ENCODE measurements at regions not wholly inside any gene's neighbourhood (a gene's known extent, or its start where the extent isn't known, plus 50 kb on each side); places are given as distances from the start of the nearest gene placed in this dataset.

DNA sequence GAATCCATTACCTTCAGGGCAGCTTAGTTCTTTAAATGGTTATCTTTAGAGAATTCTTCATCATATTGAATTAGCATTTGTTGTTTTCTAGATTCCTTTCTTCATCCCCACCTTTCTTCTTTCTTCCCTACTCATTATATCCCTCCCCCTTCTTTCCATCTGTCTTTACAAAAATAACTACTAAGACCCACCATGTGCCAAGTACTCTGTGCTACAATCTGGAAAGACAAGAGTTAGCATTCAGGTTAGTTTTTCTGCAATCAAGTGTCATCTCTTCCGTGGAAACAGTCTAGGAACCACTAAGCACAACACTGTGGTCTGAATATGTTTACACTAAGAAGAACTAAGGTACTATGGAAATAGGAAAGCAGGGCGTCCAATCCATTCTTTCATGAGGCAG, 897.4 kb upstream of the TENM4 start:
- H3K18ac ChIP-seq (ENCODE audit: low read depth, low read length): no peak overlapping the region
- H4K91ac ChIP-seq (ENCODE audit: insufficient read depth, low read depth, low read length): no peak overlapping the region
- no peak overlapping the region for H3K23ac ChIP-seq (ENCODE audit: low read depth, low read length)
- H3K9me1 ChIP-seq (ENCODE audit: insufficient read depth, low read length): no peaks in the 10 kb centered on the region
- dilution Hi-C loops (cut with HindIII; ENCODE audit: low sequenced_read_pairs, unreplicated experiment) (no loop called here), intact Hi-C loops (cut with micrococcal nuclease) (no loop called here), in situ Hi-C loops (cut with MboI; ENCODE audit: low sequenced_read_pairs) (no loop called here)
- TF ChIP-seq FOS (IDR thresholded peaks at IDR 0.05; ENCODE audit: low read depth, low read length) (no peak), RCOR1 (IDR thresholded peaks at IDR 0.05; ENCODE audit: insufficient replicate concordance, low read length) (no peak), RAD21 (IDR thresholded peaks at IDR 0.05; ENCODE audit: low read length) (no peak), RFX5 (IDR thresholded peaks at IDR 0.05; ENCODE audit: low read depth, low read length) (no peak), SMC3 (IDR thresholded peaks at IDR 0.05; ENCODE audit: low read depth, low read length) (no peak), MXI1 (IDR thresholded peaks at IDR 0.05; ENCODE audit: borderline replicate concordance, low read depth, low read length) (no peak), CHD1 (IDR thresholded peaks at IDR 0.05; ENCODE audit: low read depth, low read length) (no peak), NFE2L2 (IDR thresholded peaks at IDR 0.05; ENCODE audit: low read depth, low read length) (no peak), MAFK (IDR thresholded peaks at IDR 0.05; ENCODE audit: low read depth, low read length) (no peak), MAZ (IDR thresholded peaks at IDR 0.05; ENCODE audit: borderline replicate concordance, low read depth, low read length) (no peak)
- TF ChIP-seq, protein P1, sequence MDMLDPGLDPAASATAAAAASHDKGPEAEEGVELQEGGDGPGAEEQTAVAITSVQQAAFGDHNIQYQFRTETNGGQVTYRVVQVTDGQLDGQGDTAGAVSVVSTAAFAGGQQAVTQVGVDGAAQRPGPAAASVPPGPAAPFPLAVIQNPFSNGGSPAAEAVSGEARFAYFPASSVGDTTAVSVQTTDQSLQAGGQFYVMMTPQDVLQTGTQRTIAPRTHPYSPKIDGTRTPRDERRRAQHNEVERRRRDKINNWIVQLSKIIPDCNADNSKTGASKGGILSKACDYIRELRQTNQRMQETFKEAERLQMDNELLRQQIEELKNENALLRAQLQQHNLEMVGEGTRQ (IDR thresholded peaks at IDR 0.05; ENCODE audit: low read depth, low read length): no peak
- TF ChIP-seq, protein P2, sequence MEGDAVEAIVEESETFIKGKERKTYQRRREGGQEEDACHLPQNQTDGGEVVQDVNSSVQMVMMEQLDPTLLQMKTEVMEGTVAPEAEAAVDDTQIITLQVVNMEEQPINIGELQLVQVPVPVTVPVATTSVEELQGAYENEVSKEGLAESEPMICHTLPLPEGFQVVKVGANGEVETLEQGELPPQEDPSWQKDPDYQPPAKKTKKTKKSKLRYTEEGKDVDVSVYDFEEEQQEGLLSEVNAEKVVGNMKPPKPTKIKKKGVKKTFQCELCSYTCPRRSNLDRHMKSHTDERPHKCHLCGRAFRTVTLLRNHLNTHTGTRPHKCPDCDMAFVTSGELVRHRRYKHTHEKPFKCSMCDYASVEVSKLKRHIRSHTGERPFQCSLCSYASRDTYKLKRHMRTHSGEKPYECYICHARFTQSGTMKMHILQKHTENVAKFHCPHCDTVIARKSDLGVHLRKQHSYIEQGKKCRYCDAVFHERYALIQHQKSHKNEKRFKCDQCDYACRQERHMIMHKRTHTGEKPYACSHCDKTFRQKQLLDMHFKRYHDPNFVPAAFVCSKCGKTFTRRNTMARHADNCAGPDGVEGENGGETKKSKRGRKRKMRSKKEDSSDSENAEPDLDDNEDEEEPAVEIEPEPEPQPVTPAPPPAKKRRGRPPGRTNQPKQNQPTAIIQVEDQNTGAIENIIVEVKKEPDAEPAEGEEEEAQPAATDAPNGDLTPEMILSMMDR (conservative IDR thresholded peaks at IDR 0.05; ENCODE audit: low read depth, low read length): no peak
- no peak overlapping the region for H3K27ac ChIP-seq (ENCODE audit: insufficient read depth, low read length)
- no peak overlapping the region for H3K4ac ChIP-seq (ENCODE audit: low read depth, low read length)
- H2BK15ac ChIP-seq (ENCODE audit: low read depth, low read length): no peak overlapping the region
- BruUV-seq (replicated peaks): no TSS peak
- ChIA-PET POLR2A (ENCODE audit: unreplicated experiment) (no interaction called here), CTCF (no interaction called here)
- H3K4me3 ChIP-seq (ENCODE audit: insufficient read depth, low read depth, low read length): no peak overlapping the region
- no peak overlapping the region for H3K4me2 ChIP-seq (ENCODE audit: low read depth, low read length)
- H2BK120ac ChIP-seq (ENCODE audit: low read depth, low read length): no peak overlapping the region
- no peaks in the 10 kb centered on the region for H4K20me1 ChIP-seq (ENCODE audit: insufficient read depth, low read length)
- DNase-seq (no peak), ATAC-seq (ENCODE audit: low read depth) (no peak)
- no peak overlapping the region for H2BK5ac ChIP-seq (ENCODE audit: low read depth, low read length, poor library complexity, severe bottlenecking)
- no peak overlapping the region for H2AK5ac ChIP-seq (ENCODE audit: low read depth, low read length)
- H3K36me3 ChIP-seq (ENCODE audit: control insufficient read depth, insufficient read depth, low read length): no peaks in the 10 kb centered on the region
- H3K4me1 ChIP-seq (ENCODE audit: control insufficient read depth, insufficient read depth, low read length): no peaks in the 10 kb centered on the region
- no peaks in the 10 kb centered on the region for H3K9me3 ChIP-seq (ENCODE audit: control insufficient read depth, insufficient read depth, low read length)
- H2AK9ac ChIP-seq (replicated peaks; ENCODE audit: low read depth, low read length, poor library complexity): no peak overlapping the region
- H3K9ac ChIP-seq (ENCODE audit: low read depth, low read length): no peak overlapping the region
- H3K14ac ChIP-seq (replicated peaks; ENCODE audit: low read depth, low read length): no peak overlapping the region
- no CpG with 5 or more reads among the region's 2 CpGs for WGBS, 2 experiments (ENCODE audit: extremely low coverage in 2 of 2, insufficient read length in 1 of 2)
- no peaks in the 10 kb centered on the region for H3K79me1 ChIP-seq (ENCODE audit: low read depth in 1 of 2, low read length in 2 of 2)
- no peaks in the 10 kb centered on the region for H3K27me3 ChIP-seq (ENCODE audit: control insufficient read depth, insufficient read depth, low read length)
- H3K56ac ChIP-seq (ENCODE audit: extremely low read depth, insufficient read depth, low read length): no peak overlapping the region
- H4K8ac ChIP-seq (ENCODE audit: low read depth in 2 of 2, low read length in 2 of 2): no peak overlapping the region
- no peak overlapping the region for H4K5ac ChIP-seq (ENCODE audit: low read depth, low read length)
- H2BK20ac ChIP-seq (ENCODE audit: low read depth, low read length): no peak overlapping the region
- H2AFZ ChIP-seq (replicated peaks; ENCODE audit: low read length, poor library complexity): no peak overlapping the region
